ENCODE measurements at regions not wholly inside any gene's neighbourhood (a gene's known extent, or its start where the extent isn't known, plus 50 kb on each side); places are given as distances from the start of the nearest gene placed in this dataset.

DNA sequence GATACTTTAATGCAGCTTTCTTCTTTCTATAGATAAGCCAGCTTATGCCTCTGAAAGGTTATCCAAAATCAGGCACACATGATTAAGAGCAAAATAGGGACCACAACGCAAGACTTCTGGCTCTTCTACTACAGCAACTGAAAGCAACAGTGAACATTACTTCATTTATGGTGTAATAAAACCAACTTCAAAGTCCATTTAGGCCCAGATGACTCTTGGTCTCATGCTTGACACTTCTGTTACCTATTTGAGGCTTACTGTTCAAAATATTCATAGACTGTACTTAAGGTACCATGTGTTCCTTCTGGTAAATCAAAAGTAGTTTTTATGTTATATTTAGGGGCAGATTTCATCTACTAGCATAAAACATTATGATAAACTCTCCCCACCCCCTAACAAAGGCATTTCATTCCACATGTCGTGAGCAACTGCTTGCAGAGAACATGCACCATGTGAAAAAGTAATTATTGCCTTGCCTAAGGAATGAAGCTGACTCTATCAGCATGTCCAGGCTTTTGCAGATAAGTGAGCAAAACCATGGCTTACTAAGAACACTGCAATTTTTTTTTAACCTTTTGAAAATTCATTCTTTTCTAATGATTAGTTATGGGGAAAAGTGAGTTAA lies 154.9 kb upstream of the ITGB1 start:
- no peaks in the 10 kb centered on the region for H3K27me3 ChIP-seq (ENCODE audit: insufficient read depth, low read length, poor library complexity)
- peaks cover 19% of the 10 kb centered on the region for H3K4me1 ChIP-seq (ENCODE audit: insufficient read depth, low read length)
- TF ChIP-seq, protein P1, sequence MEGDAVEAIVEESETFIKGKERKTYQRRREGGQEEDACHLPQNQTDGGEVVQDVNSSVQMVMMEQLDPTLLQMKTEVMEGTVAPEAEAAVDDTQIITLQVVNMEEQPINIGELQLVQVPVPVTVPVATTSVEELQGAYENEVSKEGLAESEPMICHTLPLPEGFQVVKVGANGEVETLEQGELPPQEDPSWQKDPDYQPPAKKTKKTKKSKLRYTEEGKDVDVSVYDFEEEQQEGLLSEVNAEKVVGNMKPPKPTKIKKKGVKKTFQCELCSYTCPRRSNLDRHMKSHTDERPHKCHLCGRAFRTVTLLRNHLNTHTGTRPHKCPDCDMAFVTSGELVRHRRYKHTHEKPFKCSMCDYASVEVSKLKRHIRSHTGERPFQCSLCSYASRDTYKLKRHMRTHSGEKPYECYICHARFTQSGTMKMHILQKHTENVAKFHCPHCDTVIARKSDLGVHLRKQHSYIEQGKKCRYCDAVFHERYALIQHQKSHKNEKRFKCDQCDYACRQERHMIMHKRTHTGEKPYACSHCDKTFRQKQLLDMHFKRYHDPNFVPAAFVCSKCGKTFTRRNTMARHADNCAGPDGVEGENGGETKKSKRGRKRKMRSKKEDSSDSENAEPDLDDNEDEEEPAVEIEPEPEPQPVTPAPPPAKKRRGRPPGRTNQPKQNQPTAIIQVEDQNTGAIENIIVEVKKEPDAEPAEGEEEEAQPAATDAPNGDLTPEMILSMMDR (IDR thresholded peaks at IDR 0.05; ENCODE audit: borderline replicate concordance, extremely low read depth, low read length, poor library complexity, severe bottlenecking), result no peak
- TF ChIP-seq EZH2 (IDR thresholded peaks at IDR 0.05; ENCODE audit: borderline replicate concordance, low read depth, low read length, severe bottlenecking), result no peak
- no peak overlapping the region for H2AFZ ChIP-seq (ENCODE audit: low read depth, low read length)
- no peak overlapping the region for H3K4me3 ChIP-seq (ENCODE audit: low read depth in 1 of 2, low read length in 2 of 2)
- DNase-seq (no peak), ATAC-seq (ENCODE audit: insufficient read depth, low read depth) (no peak)
- H3K9me3 ChIP-seq (ENCODE audit: insufficient read depth, low read length, severe bottlenecking), result no peaks in the 10 kb centered on the region
- no peak overlapping the region for H3K4me2 ChIP-seq (ENCODE audit: insufficient read depth, low read length)
- H4K20me1 ChIP-seq (ENCODE audit: insufficient read depth, low read length), result no peaks in the 10 kb centered on the region
- H3K79me2 ChIP-seq (ENCODE audit: insufficient read depth, low read length), result no peaks in the 10 kb centered on the region
- H3K36me3 ChIP-seq (ENCODE audit: insufficient read depth, low read length), result no peaks in the 10 kb centered on the region
- no peak overlapping the region for H3K9ac ChIP-seq (ENCODE audit: low read depth, low read length)
- H3K27ac ChIP-seq (ENCODE audit: low read length), result no peak overlapping the region

DNA sequence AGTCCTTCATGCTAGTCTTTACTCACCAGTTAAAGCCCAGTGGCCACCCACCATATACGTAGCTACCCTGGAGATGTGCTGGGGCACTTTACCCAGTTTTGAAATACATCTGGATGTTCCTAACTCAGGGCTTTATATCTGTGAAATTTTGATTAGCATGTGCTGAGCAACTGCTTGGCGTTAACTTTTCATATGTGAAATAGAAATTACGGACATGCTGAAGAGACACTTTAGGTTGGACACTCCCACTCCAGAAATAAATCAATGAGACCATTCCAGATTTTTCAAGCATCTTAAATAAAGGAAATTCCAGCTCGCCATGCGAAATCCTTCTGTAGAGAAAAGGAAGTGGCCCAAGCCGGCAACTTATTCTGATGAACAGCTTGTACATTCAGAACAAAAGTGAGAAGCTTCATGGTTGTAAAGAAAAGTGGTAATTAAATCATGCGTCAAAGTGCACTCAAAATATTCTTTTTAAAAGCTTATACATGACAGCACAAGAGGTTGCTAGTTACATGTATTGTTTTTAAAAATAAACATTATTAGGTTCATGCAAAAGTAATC lies 153.5 kb upstream of the ITGB1 start:
- H3K27me3 ChIP-seq (ENCODE audit: insufficient read depth, low read length, poor library complexity), result no peaks in the 10 kb centered on the region
- H3K4me1 ChIP-seq (ENCODE audit: insufficient read depth, low read length), result peaks cover 19% of the 10 kb centered on the region
- no peaks in the 10 kb centered on the region for H4K20me1 ChIP-seq (ENCODE audit: insufficient read depth, low read length)
- no peak overlapping the region for H3K4me3 ChIP-seq (ENCODE audit: low read depth in 1 of 2, low read length in 2 of 2)
- H3K27ac ChIP-seq (ENCODE audit: low read length), result no peak overlapping the region
- no peaks in the 10 kb centered on the region for H3K36me3 ChIP-seq (ENCODE audit: insufficient read depth, low read length)
- TF ChIP-seq EZH2 (IDR thresholded peaks at IDR 0.05; ENCODE audit: borderline replicate concordance, low read depth, low read length, severe bottlenecking), result no peak
- TF ChIP-seq, protein P1 (IDR thresholded peaks at IDR 0.05; ENCODE audit: borderline replicate concordance, extremely low read depth, low read length, poor library complexity, severe bottlenecking), result no peak
- no peaks in the 10 kb centered on the region for H3K9me3 ChIP-seq (ENCODE audit: insufficient read depth, low read length, severe bottlenecking)
- no peak overlapping the region for H3K9ac ChIP-seq (ENCODE audit: low read depth, low read length)
- no peak overlapping the region for H2AFZ ChIP-seq (ENCODE audit: low read depth, low read length)
- DNase-seq (no peak), ATAC-seq (ENCODE audit: insufficient read depth, low read depth) (no peak)
- H3K4me2 ChIP-seq (ENCODE audit: insufficient read depth, low read length), result no peak overlapping the region
- no peaks in the 10 kb centered on the region for H3K79me2 ChIP-seq (ENCODE audit: insufficient read depth, low read length)

DNA sequence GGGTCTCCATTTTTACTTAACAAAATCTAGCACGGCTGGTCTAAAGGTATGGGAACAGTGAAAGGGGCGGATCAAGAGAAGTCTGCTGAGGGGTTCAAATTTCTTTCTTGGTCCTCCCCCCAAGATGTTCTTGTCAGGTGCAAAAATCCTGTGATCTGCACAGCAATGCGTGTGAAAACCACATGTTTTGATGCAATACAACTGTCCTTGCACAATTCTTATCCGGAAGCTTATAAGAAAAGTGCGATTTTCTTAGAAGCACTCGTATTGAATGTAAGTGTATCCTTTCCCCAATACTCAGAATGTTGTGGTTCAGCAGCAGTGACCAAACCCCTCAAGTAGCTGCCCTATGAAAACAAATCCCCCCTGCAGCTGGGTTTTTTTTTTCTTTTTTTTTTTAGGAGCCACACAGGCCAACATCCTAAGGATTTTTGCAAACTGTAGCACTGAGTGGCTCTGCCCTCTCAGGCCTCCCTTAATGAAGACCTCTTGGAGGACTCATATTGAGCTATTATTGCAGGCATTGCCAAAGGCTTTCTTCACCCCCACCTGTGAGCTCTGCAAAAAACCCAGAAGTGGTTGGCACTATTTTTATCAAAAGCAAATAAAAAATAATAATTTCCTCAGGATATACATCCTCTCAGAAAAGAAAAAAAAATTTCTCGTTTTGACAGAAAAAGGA lies 151.9 kb upstream of the ITGB1 start:
- Histone ChIP-seq H3K4me2 (ENCODE audit: insufficient read depth, low read length) (no peak overlapping the region), H3K36me3 (ENCODE audit: insufficient read depth, low read length) (no peaks in the 10 kb centered on the region), H4K20me1 (ENCODE audit: insufficient read depth, low read length) (no peaks in the 10 kb centered on the region), H3K9me3 (ENCODE audit: insufficient read depth, low read length, severe bottlenecking) (no peaks in the 10 kb centered on the region), H3K9ac (ENCODE audit: low read depth, low read length) (no peak overlapping the region), H3K27ac (ENCODE audit: low read length) (no peak overlapping the region), H3K4me1 (ENCODE audit: insufficient read depth, low read length) (peaks cover 19% of the 10 kb centered on the region), H3K4me3 (ENCODE audit: low read depth in 1 of 2, low read length in 2 of 2) (no peak overlapping the region), H3K79me2 (ENCODE audit: insufficient read depth, low read length) (no peaks in the 10 kb centered on the region), H2AFZ (ENCODE audit: low read depth, low read length) (no peak overlapping the region), H3K27me3 (ENCODE audit: insufficient read depth, low read length, poor library complexity) (no peaks in the 10 kb centered on the region)
- peak; percentile 59; the same call in 2 of the 3 replicates for ATAC-seq (ENCODE audit: insufficient read depth, low read depth)
- TF ChIP-seq, protein P1 (IDR thresholded peaks at IDR 0.05; ENCODE audit: borderline replicate concordance, extremely low read depth, low read length, poor library complexity, severe bottlenecking), result no peak
- TF ChIP-seq EZH2 (IDR thresholded peaks at IDR 0.05; ENCODE audit: borderline replicate concordance, low read depth, low read length, severe bottlenecking), result no peak
- DNase-seq, result peak; percentile 29
